ENCODE measurements at regions not wholly inside any gene's neighbourhood (a gene's known extent, or its start where the extent isn't known, plus 50 kb on each side); places are given as distances from the start of the nearest gene placed in this dataset.

DNA sequence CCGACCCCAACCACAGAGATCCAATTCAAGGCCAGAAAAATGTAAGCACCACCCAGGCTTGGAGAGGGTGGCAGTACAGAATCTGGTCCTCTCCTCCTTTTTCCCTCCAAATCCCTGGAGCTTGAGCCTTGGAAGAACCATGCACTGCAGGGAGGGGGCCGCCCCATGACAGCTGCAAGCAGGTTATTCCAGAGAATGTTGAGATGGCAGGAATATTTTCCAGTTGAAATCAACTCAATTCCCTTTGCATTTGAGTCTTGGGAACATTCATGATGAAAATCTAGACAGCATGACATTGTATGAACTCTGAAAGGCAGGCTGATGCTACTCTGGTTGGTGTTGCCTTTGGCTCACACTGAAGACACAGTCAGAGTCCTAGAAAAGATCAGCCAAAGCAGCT is 386.6 kb upstream of the FGF16 start:
- no peak for TF ChIP-seq TCF12 (IDR thresholded peaks at IDR 0.05; ENCODE audit: low read depth)
- TF ChIP-seq USF1 (IDR thresholded peaks at IDR 0.05), result no peak
- TF ChIP-seq EGR1 (IDR thresholded peaks at IDR 0.05), result no peak
- TF ChIP-seq CEBPB (IDR thresholded peaks at IDR 0.05), result no peak
- TF ChIP-seq NFIC (IDR thresholded peaks at IDR 0.05), result no peak
- TF ChIP-seq ZBTB7A (IDR thresholded peaks at IDR 0.05; ENCODE audit: low read depth), result no peak
- TF ChIP-seq REST (IDR thresholded peaks at IDR 0.05; ENCODE audit: low read depth), result no peak
- TF ChIP-seq MAX (IDR thresholded peaks at IDR 0.05), result no peak
- no peak for TF ChIP-seq YY1 (IDR thresholded peaks at IDR 0.05; ENCODE audit: low read depth)
- TF ChIP-seq FOXM1 (IDR thresholded peaks at IDR 0.05; ENCODE audit: borderline replicate concordance, low read depth), result no peak

- no peak for TF ChIP-seq TAF1 (IDR thresholded peaks at IDR 0.05; ENCODE audit: low read depth)
- no peak for TF ChIP-seq USF1 (IDR thresholded peaks at IDR 0.05)
- no peak for TF ChIP-seq RAD21 (IDR thresholded peaks at IDR 0.05; ENCODE audit: low read depth)
- TF ChIP-seq TEAD4 (IDR thresholded peaks at IDR 0.05), result no peak
- no peak for TF ChIP-seq CREB1 (IDR thresholded peaks at IDR 0.05; ENCODE audit: low read depth)
- no peak for TF ChIP-seq EGR1 (IDR thresholded peaks at IDR 0.05)
- TF ChIP-seq MAX (IDR thresholded peaks at IDR 0.05), result no peak
- no peak for TF ChIP-seq NFIC (IDR thresholded peaks at IDR 0.05)
- no peak for TF ChIP-seq FOXM1 (IDR thresholded peaks at IDR 0.05; ENCODE audit: borderline replicate concordance, low read depth)
- no peak for TF ChIP-seq ZBTB7A (IDR thresholded peaks at IDR 0.05; ENCODE audit: low read depth)
- no peak for TF ChIP-seq YY1 (IDR thresholded peaks at IDR 0.05; ENCODE audit: low read depth)
- no peak for TF ChIP-seq CEBPB (IDR thresholded peaks at IDR 0.05)
- TF ChIP-seq TCF12 (IDR thresholded peaks at IDR 0.05; ENCODE audit: low read depth), result no peak
- no peak for TF ChIP-seq REST (IDR thresholded peaks at IDR 0.05; ENCODE audit: low read depth)
- no peak for TF ChIP-seq EP300 (IDR thresholded peaks at IDR 0.05; ENCODE audit: borderline replicate concordance)
These were observed 386.2 kb upstream of the FGF16 start for GRCh38 chrX:77061022-77061421.

- TF ChIP-seq RAD21 (IDR thresholded peaks at IDR 0.05; ENCODE audit: low read depth) (no peak), FOXM1 (IDR thresholded peaks at IDR 0.05; ENCODE audit: borderline replicate concordance, low read depth) (no peak), NFIC (IDR thresholded peaks at IDR 0.05) (no peak), TEAD4 (IDR thresholded peaks at IDR 0.05) (no peak), TAF1 (IDR thresholded peaks at IDR 0.05; ENCODE audit: low read depth) (no peak), CREB1 (IDR thresholded peaks at IDR 0.05; ENCODE audit: low read depth) (no peak), REST (IDR thresholded peaks at IDR 0.05; ENCODE audit: low read depth) (no peak), EGR1 (IDR thresholded peaks at IDR 0.05) (no peak)
These were observed 385.6 kb upstream of the FGF16 start for GRCh38 chrX:77061545-77061944.

DNA sequence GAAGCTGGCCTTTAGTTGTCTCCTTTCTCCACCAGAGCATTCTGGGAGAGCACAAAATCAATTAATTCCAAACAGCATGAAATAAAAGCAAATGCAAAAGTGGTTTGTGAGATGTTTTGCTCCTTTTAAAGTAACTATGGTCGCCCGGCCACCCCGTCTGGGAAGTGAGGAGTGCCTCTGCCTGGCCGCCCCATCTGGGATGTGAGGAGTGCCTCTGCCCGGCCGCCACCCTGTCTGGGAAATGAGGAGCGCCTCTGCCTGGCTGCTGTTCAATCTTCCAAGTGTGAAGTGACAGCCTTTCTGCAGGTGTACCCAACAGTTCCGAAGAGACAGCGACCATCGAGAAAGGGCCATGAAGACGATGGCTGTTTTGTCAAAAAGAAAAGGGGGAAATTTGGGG is 381.3 kb upstream of the FGF16 start:
- TF ChIP-seq CREB1 (IDR thresholded peaks at IDR 0.05; ENCODE audit: low read depth), result no peak
- TF ChIP-seq TAF1 (IDR thresholded peaks at IDR 0.05; ENCODE audit: low read depth), result no peak
- no peak for TF ChIP-seq USF1 (IDR thresholded peaks at IDR 0.05)
- no peak for TF ChIP-seq MAX (IDR thresholded peaks at IDR 0.05)
- TF ChIP-seq EGR1 (IDR thresholded peaks at IDR 0.05), result no peak
